NB4 (cell line): ENCODE measurements at regions not wholly inside any gene's neighbourhood (a gene's known extent, or its start where the extent isn't known, plus 50 kb on each side); places are given as distances from the start of the nearest gene placed in this dataset.

ENCODE experiments used
- DNase-seq: peaks from one replicate; pipeline ENCODE4 v3.0.0; 2010; ENCODE audit warnings: low read depth
- H3K4me3 ChIP-seq: one replicate; pipeline ENCODE4 v1.5.1; 2011; ENCODE audit warnings: mild to moderate bottlenecking, low read depth, low read length, moderate library complexity
- MYC ChIP-seq: IDR thresholded peaks from 2 replicates; pipeline ENCODE4 v1.6.1; 2011; ENCODE audit warnings: low read depth, low read length
- POLR2A ChIP-seq: IDR thresholded peaks from 2 replicates; pipeline ENCODE4 v1.6.1; 2011; ENCODE audit warnings: mild to moderate bottlenecking; ENCODE audit not compliant: insufficient read length; ENCODE audit errors: extremely low read depth
- TF ChIP-seq, protein P1 (sequence below): IDR thresholded peaks from 2 replicates; pipeline ENCODE4 v1.6.1; 2011; ENCODE audit warnings: low read depth, low read length
- TF ChIP-seq, protein P2 (sequence below): IDR thresholded peaks from one replicate; pipeline ENCODE4 v1.5.1; 2012; ENCODE audit warnings: low read depth, low read length

DNA sequence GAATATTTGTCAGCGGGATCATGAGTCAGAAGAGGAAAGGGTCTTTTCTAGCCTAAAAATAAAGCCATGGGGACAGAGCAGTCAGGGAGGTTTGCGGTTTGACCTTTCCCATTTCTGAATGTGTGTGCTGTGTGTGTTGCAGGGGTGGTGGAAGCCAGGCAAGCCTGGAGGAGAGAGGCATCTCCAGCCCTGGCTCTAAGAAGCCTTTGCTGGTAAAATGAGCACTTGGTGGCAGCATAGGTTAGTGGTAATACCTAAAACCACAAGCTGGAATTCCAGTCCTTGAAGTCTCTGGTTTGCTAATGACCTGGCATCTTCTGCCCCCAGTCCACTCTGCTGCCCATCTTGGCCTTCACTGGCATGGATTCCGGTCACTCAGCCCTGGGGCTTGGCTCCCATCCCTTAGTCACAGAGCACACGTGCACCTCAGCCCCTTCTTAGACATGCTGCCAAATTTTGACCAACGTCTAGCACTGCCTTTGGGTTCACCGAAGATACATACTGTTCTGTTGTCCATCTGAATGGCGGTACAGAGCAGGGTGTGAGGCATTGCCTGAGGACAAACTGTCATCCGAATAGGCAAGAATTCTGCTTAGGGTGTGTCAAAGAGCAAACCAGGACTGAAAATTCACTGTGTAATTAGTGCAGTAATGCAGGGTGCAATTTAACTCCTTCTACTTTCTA lies 52.7 kb downstream of the KCNA5 start:
- no peak overlapping the region for H3K4me3 ChIP-seq
- no peak for DNase-seq
- TF ChIP-seq MYC (no peak), POLR2A (no peak)
- TF ChIP-seq, protein P1, sequence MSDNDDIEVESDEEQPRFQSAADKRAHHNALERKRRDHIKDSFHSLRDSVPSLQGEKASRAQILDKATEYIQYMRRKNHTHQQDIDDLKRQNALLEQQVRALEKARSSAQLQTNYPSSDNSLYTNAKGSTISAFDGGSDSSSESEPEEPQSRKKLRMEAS: no peak
- TF ChIP-seq, protein P2, sequence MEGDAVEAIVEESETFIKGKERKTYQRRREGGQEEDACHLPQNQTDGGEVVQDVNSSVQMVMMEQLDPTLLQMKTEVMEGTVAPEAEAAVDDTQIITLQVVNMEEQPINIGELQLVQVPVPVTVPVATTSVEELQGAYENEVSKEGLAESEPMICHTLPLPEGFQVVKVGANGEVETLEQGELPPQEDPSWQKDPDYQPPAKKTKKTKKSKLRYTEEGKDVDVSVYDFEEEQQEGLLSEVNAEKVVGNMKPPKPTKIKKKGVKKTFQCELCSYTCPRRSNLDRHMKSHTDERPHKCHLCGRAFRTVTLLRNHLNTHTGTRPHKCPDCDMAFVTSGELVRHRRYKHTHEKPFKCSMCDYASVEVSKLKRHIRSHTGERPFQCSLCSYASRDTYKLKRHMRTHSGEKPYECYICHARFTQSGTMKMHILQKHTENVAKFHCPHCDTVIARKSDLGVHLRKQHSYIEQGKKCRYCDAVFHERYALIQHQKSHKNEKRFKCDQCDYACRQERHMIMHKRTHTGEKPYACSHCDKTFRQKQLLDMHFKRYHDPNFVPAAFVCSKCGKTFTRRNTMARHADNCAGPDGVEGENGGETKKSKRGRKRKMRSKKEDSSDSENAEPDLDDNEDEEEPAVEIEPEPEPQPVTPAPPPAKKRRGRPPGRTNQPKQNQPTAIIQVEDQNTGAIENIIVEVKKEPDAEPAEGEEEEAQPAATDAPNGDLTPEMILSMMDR: no peak

DNA sequence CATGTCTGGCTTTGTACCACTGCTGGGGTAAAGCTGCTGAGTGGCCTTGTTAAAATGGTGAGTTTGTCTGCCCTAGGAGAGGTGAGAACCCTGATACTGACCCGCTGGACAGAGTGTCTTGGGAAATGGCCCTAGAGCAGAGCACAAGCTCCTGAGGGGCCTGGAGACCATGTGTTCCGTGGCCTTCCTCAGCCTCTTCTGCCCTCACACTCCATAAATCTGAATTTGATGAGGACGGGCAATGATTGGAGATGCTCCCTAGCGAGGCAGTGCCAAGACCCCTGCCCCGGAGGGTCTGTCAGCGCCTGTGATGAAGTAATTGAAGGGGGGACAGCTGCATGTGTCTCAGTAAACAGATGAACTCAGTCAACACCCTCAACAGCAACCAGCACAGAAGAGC lies 54.1 kb downstream of the KCNA5 start:
- DNase-seq: no peak
- TF ChIP-seq, protein P2: no peak
- TF ChIP-seq, protein P1: no peak
- no peak for TF ChIP-seq POLR2A
- TF ChIP-seq MYC: no peak
- no peak overlapping the region for H3K4me3 ChIP-seq

DNA sequence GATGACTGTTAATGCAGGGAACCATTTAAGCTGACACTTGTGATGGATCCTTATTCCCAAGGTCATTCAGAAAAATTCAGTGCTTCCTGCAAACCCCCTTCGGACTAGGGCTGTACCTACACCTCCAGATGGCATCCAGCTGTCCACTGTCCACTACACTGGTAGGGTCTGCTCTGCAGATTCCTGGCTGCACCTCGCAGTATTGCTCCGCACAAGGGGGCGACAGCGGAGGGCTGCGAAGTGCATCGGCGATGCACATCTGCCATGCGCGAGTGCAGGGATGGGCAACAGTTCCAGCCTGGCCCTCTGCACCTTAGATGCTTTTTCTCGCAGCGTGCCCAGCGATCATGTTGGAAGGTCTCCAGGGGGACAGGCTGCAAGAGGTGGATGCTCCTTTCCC lies 55.5 kb downstream of the KCNA5 start:
- TF ChIP-seq, protein P1: no peak
- no peak for TF ChIP-seq POLR2A
- TF ChIP-seq, protein P2: no peak
- TF ChIP-seq MYC: no peak
- no peak overlapping the region for H3K4me3 ChIP-seq
- no peak for DNase-seq

DNA sequence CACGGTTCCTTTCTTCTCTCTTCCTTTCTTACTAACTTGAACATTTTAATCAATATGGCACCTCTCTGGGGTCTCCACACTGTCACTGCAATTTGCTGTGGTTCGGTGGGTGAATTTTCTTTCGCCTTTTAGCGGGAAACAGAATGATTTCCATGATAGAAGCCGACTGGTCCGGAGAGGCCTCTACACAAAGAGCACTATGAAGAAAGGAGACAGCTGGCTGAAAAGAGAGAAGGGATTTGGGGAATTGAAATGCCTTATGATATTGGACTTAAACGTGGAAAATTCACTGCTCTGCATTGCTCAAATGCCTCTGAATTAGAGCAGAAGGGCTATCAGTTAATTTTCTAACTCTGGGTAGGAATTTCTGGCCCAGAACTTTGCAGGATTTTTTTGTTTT lies 55.9 kb downstream of the KCNA5 start:
- TF ChIP-seq, protein P1: no peak
- TF ChIP-seq, protein P2: no peak
- TF ChIP-seq MYC (no peak), POLR2A (no peak)
- no peak for DNase-seq
- H3K4me3 ChIP-seq: no peak overlapping the region

DNA sequence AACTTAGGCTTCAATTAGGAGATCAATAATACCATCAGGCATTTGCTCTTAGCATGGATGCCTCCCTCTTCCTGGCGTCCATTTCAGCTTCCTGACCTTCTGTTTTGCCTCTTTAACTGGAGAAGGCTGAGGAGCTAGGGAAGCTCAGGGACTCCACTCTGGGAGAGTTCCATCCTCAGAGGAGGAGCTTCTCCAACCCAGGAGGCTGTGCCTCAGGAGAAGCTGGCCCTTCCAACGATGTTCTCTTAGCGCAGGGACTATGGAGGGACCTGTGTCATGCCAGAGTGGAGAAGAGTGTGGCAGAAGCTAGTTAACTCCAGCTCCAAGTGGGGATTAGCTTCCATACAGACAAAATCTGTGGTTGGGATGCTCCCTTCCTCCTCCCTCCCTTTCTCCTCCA lies 58.0 kb downstream of the KCNA5 start:
- TF ChIP-seq, protein P2: no peak
- no peak for TF ChIP-seq POLR2A
- TF ChIP-seq, protein P1: no peak
- TF ChIP-seq MYC: no peak
- DNase-seq: no peak
- no peak overlapping the region for H3K4me3 ChIP-seq
